ENCODE measurements at regions not wholly inside any gene's neighbourhood (a gene's known extent, or its start where the extent isn't known, plus 50 kb on each side); places are given as distances from the start of the nearest gene placed in this dataset.

DNA sequence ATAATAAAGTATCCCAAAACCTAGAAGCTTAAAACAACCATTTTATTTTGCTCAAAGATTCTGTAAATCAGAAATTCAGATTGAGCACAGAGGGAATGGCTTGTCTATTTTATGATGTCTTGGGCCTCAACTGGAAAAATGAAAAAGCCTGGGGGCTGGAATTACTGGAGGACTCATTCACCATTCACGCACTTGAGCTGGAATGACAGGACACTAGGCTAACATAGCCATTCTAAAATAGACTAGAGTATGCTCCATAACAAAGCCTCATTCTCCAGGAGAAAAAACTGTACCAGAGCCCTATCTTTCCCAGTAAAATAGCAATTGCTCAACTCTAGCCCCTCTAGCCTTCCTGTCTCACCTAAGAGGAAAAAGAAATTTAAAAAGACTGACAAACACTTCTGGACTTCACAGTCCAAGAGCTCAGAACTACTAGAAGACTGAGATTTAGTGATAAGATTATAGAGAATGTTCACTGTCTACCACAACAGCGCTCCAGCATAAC is 145.4 kb upstream of the BTBD3 start:
- no peak for DNase-seq

DNA sequence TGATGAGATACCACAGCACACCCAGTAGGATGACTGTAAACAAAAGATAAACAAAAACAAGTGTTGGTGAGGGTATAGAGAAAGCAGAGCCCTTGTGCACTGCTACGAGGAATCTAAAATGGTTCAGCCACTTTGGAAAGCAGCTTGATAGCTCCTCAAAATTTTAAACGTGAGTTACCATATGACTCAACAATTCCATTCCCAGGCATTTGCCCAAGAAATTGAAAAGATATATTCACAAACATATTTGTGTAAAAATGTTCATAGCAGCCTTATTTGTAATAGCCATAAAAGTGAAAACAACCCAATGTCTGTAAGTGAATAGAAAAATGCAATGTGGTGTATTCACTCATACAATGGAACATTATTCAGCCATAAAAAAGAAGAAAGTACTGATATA is 141.0 kb upstream of the BTBD3 start:
- no peak for DNase-seq

DNA sequence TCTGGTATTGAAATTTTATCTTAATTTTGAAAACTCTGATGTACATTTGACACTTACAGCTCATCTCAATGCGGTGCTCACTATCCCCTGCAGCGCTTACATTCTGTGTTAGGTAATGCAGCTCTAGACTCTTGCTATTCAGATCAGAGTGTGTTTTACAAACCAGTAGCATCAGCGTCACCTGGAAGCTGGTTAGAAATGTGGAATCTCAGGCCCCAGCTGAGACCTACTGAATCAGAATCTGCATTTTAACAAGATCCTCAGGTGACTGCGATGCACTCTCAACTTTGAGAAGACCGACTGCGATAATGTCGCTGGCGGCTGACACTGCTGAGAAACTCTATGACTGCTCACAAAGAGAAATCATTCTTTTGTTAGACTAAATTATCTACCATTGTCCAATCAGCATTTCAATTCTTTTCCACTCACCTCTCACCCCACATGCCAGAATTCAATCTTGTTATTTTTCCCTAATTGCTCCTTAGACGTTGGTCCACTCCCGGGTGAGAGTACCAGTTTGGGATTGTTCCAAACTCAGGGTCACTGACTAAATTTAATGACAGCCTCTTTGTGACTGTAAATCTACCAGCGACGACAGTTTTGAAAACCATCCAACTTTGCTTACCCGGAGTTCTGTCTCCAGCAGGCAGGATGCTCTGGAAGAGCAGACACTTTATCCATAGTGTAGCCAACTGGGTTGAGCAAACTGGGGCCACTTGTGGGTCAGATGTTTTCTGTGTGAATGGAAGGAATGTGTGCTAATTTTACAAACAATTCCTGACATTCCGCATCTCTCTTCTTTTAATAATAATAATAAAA is 140.1 kb upstream of the BTBD3 start:
- DNase-seq, result peak; percentile 91

DNA sequence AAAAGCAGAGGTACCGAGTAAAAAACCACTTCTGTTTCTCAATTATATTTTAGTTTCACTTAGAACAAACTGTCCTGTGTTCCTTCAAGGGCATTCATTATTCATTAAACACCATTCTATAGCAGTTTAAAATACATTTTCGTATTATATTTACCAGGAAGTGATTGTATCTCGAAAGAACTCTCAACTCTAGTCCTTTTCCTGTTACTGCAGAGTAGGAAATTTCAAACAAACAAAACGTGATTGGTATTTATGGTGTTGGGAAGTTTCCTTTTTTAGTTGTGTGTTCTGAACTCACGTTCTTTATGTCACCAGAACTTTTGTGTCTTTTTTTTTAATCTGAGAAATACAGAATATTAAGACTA is 139.5 kb upstream of the BTBD3 start:
- DNase-seq, result no peak

DNA sequence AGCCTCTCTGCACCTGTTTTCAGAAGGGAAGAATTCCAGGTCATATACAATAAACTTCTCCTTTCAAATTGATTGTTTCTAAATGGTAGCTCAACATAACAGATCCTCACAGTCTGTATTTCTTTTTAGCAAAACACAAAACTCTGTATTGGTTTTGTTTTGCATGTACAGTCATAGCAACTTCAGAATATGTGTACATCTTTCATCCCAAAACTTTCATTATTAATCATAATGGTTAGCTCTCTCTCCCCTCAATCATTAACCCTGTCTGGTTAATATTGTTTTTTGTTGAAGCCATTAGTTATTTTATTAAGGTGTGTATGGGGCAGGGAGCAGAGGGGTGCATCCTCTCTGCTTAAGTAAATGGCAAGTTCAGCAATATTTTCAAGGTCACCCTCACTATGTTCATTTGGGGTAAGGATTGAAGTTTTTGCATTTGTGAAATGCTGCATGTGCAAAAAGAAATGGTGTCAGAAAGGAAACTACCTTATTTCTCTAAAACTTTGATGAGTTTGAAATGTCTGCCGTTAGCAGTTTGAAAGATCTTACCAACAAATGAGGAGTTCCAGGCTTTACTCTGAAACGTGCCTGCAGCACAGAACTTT is 136.8 kb upstream of the BTBD3 start:
- DNase-seq, result no peak

DNA sequence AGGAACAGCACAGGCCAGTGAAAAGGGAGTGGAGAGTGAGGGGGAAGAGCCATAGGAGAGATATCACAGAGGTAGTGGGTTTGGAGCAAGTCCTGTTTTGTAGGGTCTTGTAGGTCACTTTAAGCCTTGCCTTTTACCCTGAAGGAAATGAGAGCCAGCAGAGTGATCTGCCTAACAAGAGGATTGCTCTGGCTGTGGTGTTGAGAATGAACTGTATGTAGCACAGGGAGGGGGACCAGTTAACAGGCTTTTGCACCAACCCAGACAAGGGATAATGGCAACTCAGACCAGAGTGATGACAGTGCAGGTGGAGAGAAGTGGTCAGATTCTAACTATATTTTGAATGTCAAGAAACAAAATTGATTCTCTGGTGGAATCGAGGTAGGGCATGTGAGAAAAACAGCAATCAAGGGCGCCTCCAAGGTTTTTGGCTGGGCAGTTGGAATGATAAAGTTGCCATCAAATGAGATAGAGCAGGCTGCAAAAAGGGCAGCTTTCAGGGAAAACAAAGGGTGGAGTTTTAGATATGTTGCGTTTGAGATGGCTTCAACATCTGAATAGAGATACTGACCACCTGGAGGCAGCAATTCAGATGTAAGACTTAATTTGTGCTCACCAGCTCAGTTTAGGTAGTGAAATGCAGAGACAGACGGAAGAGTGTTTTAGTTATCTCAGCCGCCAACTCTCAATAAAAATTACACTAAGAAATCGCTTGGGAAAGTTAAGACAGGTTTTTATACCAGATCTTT is 134.4 kb upstream of the BTBD3 start:
- no peak for DNase-seq

DNA sequence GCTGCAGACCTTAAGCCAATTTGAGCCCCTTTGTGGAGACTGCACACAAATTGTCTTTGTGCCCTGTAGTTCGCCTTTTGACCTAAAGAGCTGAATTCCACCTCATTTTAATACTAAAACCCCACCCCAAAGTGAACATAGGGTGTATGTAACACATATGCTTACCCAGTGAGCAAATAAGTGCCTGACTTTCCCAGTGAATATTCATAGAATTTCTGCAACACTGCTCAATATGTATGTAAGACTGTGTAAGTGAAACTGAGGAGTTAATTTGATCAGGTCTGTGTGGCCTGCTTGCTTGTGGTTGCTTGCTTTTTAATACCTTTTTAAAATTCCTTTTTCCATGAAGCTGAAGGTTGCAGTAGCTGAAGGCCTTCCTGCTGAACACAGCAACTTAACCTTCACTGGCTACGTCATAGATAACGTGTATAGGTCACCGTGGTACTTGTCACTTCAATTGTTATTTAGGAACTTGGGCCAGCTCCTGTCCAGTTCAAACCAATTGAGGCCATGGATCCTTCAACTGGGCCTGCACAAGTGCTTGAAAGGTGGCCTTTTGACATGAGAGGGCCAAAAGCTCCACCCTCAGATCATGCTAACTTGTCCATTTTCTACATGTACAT is 131.7 kb upstream of the BTBD3 start:
- no peak for DNase-seq

DNA sequence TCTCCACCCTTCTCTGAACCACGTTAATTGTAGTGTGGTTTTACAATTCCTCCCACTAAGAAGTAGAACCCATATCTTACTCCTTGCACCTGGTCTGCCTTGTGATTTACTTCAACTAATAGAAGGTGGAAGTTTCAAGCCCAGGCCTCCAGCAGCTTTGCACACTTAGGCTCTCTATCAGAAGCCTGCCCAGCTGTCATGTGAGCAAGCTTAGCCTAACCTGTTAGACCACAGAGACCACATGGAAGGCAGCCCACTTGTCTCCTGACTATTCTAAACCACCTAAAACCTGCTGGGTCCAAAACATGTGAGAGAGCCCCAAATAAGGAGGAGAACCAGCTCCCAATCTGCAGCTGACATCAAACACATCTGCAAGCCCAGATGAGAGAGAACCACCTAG is 127.6 kb upstream of the BTBD3 start:
- DNase-seq, result no peak

DNA sequence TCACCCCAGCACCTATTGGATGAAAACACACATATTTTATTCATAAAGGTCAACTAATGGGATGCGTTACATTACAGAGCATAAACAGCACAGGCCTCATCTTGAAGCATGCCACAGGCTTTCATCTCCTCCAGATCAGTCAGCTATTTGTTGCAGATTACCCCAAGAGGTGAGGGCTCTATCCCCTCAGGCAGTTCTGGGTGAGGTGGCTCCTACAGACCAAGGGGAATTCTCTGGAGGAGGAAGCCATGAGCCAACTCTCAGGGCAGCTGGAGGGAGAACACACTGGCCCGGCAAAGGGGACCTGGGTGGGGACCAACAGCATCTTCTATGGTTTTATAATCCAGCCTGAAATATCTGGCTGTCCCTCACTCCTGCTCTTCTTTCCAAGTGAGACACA is 126.4 kb upstream of the BTBD3 start:
- DNase-seq, result no peak

DNA sequence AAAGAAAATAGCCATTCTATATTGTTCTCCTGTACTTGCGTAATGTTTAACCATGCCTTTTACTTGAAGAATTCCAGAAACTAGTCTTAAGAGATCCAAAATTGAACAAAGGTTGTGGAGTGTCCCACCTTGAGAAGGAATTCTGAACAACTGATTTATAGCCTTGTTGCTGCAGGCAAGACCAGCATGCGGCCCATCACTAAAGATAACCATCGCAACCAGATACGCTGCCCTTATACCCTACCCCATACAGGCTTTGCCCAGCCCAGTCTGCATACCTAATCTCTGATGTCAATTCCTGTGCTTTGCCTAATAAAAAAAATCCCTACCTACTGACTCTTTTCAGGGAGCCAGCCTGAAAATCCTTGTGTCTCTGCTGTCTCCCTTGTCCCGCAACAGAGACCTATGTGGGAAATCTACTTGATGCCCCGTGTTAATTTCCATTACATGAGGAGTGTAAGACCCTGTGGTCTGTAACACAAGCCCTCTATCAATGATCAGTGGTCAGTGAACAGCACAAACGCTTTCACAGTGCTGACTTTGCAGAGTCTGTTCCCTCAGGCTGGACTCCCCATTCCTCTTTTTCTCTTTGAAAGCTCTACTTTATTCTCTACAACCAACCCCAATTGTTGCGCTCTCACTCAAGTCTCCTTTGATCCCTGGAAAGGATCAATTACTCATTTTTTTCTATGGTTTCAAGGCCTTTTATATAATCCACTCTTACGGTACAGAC is 125.7 kb upstream of the BTBD3 start:
- DNase-seq, result no peak

DNA sequence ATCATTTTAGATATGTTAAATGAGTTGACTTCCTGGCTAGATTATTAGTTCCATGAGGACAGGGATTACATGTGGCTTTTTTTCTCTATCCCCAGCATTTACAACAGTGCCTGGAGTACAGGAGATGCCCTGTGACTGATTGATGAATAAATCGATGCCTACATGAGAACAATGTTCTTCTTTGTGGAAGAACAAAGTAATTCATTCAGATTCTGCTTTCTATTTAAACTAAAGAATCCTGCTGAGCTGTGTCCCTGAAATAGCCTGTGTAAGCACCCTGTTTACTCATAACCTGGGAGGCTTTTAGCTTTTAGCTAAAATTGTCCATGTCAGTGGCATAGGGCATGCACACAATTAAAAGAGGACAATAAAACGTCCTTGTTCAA is 125.1 kb upstream of the BTBD3 start:
- DNase-seq, result no peak

DNA sequence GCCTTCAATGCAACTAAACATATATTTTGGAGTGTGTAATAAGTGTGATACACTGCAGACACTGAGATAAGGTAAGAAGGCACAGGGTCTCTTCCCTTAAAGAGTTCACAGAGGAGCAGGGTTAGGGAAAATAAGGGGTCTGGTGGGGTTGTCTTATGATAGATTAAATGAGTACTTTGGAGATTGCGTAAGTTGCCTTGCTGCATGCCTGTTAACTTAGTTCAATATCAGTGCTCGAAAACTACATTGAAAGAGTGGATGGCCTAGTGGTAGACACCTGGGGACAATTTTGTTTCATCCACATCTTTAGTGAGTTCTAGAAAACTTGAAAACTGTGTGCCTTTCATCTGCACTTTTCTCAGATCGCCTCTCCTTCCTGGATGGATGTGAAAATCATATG is 123.2 kb upstream of the BTBD3 start:
- no peak for DNase-seq

DNA sequence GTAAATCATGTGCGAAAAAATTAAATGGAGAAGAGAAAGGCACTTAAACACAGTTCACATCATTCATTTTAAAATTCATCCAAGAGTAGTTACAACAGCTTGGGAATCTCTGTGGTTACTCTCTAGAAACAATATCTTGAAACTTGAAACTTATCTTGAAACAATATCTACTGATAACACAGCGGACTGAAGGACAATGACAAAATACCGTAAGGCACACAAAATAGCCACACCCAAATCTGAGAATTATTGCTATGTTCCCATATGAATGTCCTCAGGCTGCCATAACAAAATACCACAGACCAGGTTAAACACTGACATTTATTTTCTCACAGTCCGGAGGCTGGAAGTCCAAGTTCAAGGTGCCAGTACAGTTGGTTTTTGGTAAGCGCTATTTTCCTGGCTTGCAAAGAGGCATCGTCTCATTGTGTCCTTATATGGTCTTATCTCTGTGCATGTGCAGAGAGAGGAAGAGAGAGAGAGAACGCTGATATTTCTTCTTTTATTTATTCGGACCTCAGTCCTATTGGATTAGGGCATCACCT is 122.5 kb upstream of the BTBD3 start:
- no peak for DNase-seq

DNA sequence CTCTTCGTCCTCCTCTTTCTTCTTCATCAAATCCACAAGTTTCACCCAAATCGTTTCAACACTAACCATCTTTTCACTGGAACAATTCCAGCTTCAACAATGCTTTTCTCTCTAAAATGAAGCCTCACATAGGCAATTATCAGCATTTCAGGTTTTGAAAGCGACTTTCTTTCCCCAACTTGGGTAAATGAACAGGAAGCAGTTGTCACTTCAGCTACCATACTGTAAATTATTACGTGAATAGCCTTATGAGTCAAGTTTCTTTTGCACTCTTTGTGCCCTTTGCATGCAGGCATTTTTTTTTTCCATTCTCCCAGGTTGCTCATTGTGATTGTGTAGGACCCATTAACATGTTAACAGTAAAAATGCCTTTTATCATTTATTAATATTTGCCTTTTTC is 121.7 kb upstream of the BTBD3 start:
- DNase-seq, result no peak

DNA sequence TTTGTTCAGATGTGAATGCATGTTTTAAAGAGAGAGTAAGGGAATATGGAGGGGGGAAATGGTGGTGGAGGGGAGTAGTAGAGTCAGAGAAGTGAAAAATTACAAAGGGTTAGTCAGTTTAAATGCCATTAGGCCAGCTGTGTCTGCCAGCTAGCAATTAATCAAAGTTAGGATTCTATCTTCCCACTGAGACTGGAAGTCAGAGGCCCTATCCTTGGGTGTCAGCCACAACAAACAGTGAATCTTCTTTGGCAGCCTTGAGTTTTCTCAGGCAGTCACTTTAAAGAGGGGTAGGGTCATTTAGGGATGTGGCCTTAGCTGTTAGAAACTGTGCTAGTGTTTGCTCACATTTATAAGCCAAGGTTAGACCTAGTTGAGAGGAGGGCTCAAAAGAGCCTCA is 120.5 kb upstream of the BTBD3 start:
- DNase-seq, result no peak

DNA sequence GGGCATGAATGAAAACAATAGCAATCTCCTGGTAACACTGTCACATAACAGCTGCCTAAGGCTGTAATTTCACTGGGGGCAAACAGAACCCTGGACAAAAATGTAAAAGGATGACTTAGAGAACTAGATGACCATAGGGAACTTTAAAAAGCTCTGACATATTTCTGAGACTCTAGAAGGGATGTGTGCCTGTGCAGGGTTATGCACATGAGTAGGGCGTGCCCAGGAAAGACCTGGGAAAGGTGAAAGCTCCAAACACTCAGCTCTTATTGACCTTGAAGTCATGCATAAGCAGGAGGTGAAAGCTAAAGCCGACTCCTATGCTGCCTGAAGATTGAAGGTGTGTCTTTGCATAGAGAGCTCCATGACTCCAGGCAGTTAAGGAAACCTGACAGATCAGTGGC is 118.4 kb upstream of the BTBD3 start:
- no peak for DNase-seq

DNA sequence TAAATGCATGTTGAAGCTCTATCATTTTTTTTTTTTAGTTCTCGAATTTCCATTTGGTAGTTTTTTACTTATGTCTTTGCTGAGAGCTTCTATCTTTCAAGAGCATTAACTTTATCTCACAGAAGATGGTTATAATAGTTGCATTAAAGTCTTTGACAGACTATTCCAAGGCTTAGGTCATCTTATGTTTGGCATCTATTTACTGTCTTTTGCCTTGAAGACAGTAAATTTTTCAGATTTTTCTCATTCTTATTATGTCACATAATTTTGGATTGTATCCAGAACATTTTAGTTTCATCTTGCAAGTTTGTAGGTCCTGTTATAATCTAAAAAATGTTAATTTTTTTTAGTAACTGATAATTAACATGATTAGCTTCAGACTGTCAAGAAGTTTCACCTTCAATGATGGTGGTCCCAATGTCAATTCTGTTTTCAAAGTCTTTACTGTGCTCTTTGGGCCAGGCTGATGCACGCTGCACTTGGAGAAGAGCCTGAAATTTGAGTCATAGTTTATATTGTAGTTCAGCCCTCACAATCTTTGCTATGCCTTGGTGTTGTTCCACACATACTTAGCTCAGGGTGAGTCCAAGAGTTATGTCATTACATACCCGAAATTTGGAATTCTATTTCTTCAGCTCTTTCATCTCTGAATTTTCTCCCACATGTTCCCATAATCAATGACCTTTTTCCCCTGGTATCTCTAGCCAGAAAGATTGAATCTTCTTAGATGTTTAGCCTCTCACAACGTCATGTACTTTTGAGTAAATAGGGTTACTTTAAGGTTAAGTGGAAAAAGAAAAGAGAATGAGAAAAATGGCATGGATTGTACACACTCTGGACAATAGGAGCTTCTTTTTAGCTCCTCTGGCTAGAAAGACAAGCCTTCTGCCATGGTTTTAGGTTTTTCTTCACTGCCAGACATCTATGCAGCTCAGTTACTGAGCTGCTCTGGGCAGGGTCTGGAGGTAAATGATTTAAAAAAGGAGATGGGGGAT is 110.3 kb upstream of the BTBD3 start:
- DNase-seq, result no peak

DNA sequence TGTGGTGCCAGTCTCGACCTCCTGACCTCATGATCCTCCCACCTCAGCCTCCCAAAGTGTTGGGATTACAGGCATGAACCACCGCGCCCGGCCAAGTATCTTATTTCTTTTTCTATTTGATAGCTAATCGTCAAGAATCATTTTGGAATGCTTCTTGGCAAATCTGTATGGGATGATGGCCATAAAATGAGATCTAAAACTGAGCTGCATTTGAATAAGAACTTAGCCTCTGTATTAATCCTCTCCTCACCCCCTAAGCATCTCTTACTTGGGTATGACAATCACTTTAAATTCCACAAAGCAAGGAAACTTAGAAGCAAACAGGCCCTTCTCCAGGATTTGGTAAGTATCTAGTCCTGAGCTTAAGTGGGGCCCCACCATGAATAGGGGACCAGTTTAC is 108.9 kb upstream of the BTBD3 start:
- DNase-seq, result no peak

DNA sequence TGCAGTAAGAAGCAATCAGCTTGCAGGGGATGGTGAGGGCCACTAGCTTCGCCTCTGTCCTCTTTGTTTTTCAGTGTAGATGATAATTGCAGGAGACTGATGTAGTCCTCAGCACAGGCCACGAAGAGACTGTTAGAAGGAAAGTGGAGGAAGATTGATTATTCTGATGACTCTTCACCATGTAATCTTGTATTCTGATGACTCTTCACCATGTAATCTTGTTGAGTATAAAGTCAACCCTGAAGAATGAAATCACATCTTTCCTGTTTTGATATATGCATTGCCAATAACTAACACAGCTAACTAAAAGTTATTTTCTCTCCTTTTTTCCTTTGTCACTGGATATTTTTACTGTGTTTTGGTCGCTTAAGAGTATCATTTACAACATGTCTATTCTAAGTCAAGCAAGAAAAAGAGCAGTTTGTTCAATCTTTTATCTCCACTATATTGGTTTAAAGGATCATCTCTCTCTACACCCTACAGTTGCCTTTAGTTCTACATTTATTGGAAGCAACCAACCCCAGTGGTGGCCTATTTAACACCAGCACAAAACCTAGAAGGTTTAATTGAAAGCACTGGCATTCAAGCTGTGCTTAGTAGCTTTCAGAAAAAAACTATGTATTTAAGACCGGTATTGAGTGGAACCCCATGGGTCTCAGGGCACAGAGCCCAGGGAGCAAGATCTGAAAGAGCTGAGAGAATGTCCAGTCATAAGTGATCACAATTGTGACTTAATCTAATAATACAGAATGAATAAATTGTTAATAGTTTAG is 107.2 kb upstream of the BTBD3 start:
- no peak for DNase-seq

DNA sequence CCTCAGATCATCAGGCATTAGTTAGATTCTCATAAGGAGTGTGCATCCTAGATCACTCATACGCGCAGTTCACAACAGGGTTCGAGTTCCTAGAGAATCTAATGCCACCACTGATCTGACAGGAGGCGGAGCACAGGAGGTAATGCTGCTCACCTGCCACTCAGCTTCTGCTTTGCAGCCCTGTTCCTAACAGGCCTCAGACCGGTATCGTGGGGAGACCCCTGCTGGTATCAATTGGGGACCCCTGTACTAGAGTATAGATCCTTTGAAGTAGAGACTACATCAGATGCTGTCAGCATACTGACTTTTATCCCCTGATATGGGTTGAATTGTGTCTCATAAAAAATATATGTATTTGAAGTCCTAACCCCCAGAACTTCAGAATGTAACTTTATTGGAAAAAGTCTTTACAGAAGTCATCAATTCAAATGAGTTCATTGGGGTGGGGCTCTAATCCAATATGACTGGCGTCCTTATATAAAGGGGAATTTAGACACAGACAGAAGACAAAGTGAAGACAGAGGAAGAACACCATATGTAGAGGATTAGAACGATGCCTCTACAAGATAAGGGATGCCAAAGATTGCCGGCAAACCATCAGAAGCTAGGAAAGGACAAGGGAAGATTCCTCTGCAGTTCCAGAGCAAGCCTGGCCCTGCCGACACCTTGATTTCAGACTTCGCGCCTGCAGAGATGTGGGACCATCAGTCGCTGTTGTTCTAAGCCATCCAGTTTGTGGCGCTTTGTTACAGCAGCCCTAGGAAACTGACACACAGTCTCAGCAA is 104.4 kb upstream of the BTBD3 start:
- no peak for DNase-seq

Data from NCI-H1105 (cell line).